ENCODE measurements at regions not wholly inside any gene's neighbourhood (a gene's known extent, or its start where the extent isn't known, plus 50 kb on each side); places are given as distances from the start of the nearest gene placed in this dataset.

GRCh38 chr11:70872299-70872698 lies 380.1 kb downstream of the SHANK2 start:
- Mint-ChIP-seq H3K4me1 (ENCODE audit: low read depth) (no peaks in the 10 kb centered on the region), H3K27me3 (peaks cover 3% of the 10 kb centered on the region), H3K27ac (no peak overlapping the region), H3K4me3 (no peak overlapping the region), H3K36me3 (ENCODE audit: low read depth) (no peaks in the 10 kb centered on the region), H3K9me3 (no peaks in the 10 kb centered on the region)
- intact Hi-C loops (cut with micrococcal nuclease): no loop called here

- intact Hi-C loops (cut with micrococcal nuclease): no loop called here
- Mint-ChIP-seq H3K27ac (no peak overlapping the region), H3K4me3 (no peak overlapping the region), H3K4me1 (ENCODE audit: low read depth) (no peaks in the 10 kb centered on the region), H3K36me3 (ENCODE audit: low read depth) (no peaks in the 10 kb centered on the region), H3K27me3 (peaks cover 3% of the 10 kb centered on the region), H3K9me3 (no peaks in the 10 kb centered on the region)
Measured at GRCh38 chr11:70872955-70873735, 379.2 kb downstream of the SHANK2 start.

- H3K4me1 Mint-ChIP-seq (ENCODE audit: low read depth): no peaks in the 10 kb centered on the region
- H3K36me3 Mint-ChIP-seq (ENCODE audit: low read depth): no peaks in the 10 kb centered on the region
- no peak overlapping the region for H3K4me3 Mint-ChIP-seq
- H3K9me3 Mint-ChIP-seq: no peaks in the 10 kb centered on the region
- no peak overlapping the region for H3K27ac Mint-ChIP-seq
- intact Hi-C loops (cut with micrococcal nuclease): no loop called here
- peaks cover 5% of the 10 kb centered on the region for H3K27me3 Mint-ChIP-seq
Measured at GRCh38 chr11:70873736-70874412, 378.5 kb downstream of the SHANK2 start.

GRCh38 chr11:70876685-70877084 lies 375.7 kb downstream of the SHANK2 start:
- Mint-ChIP-seq H3K4me3 (no peak overlapping the region), H3K27ac (no peak overlapping the region), H3K36me3 (ENCODE audit: low read depth) (no peaks in the 10 kb centered on the region), H3K9me3 (no peaks in the 10 kb centered on the region), H3K4me1 (ENCODE audit: low read depth) (no peaks in the 10 kb centered on the region), H3K27me3 (peaks cover 5% of the 10 kb centered on the region)
- intact Hi-C loops (cut with micrococcal nuclease): no loop called here

GRCh38 chr11:70877151-70877550 lies 375.2 kb downstream of the SHANK2 start:
- no peaks in the 10 kb centered on the region for H3K4me1 Mint-ChIP-seq (ENCODE audit: low read depth)
- H3K27ac Mint-ChIP-seq: no peak overlapping the region
- intact Hi-C loops (cut with micrococcal nuclease): no loop called here
- peaks cover 5% of the 10 kb centered on the region for H3K27me3 Mint-ChIP-seq
- no peaks in the 10 kb centered on the region for H3K9me3 Mint-ChIP-seq
- no peaks in the 10 kb centered on the region for H3K36me3 Mint-ChIP-seq (ENCODE audit: low read depth)
- H3K4me3 Mint-ChIP-seq: no peak overlapping the region

- intact Hi-C loops (cut with micrococcal nuclease): no loop called here
- Mint-ChIP-seq H3K4me3 (no peak overlapping the region), H3K4me1 (ENCODE audit: low read depth) (no peaks in the 10 kb centered on the region), H3K9me3 (no peaks in the 10 kb centered on the region), H3K27me3 (peaks cover 7% of the 10 kb centered on the region), H3K36me3 (ENCODE audit: low read depth) (no peaks in the 10 kb centered on the region), H3K27ac (no peak overlapping the region)
Measured at GRCh38 chr11:70878366-70878765, 374.0 kb downstream of the SHANK2 start.

GRCh38 chr11:70879601-70880285 lies 372.6 kb downstream of the SHANK2 start:
- Mint-ChIP-seq H3K4me1 (ENCODE audit: low read depth) (no peaks in the 10 kb centered on the region), H3K27me3 (peaks cover 7% of the 10 kb centered on the region), H3K36me3 (ENCODE audit: low read depth) (no peaks in the 10 kb centered on the region), H3K4me3 (no peak overlapping the region), H3K27ac (no peak overlapping the region), H3K9me3 (no peaks in the 10 kb centered on the region)
- intact Hi-C loops (cut with micrococcal nuclease): no loop called here

- no peak overlapping the region for H3K27ac Mint-ChIP-seq
- peaks cover 9% of the 10 kb centered on the region for H3K27me3 Mint-ChIP-seq
- H3K4me1 Mint-ChIP-seq (ENCODE audit: low read depth): no peaks in the 10 kb centered on the region
- intact Hi-C loops (cut with micrococcal nuclease): no loop called here
- H3K9me3 Mint-ChIP-seq: no peaks in the 10 kb centered on the region
- H3K4me3 Mint-ChIP-seq: no peak overlapping the region
- H3K36me3 Mint-ChIP-seq (ENCODE audit: low read depth): no peaks in the 10 kb centered on the region
Measured at GRCh38 chr11:70880416-70880815, 372.0 kb downstream of the SHANK2 start.

GRCh38 chr11:70881948-70882715 lies 370.2 kb downstream of the SHANK2 start:
- H3K27me3 Mint-ChIP-seq: peaks cover 11% of the 10 kb centered on the region
- H3K4me1 Mint-ChIP-seq (ENCODE audit: low read depth): no peaks in the 10 kb centered on the region
- intact Hi-C loops (cut with micrococcal nuclease): no loop called here
- H3K27ac Mint-ChIP-seq: no peak overlapping the region
- no peak overlapping the region for H3K4me3 Mint-ChIP-seq
- H3K36me3 Mint-ChIP-seq (ENCODE audit: low read depth): no peaks in the 10 kb centered on the region
- H3K9me3 Mint-ChIP-seq: no peaks in the 10 kb centered on the region

- no peaks in the 10 kb centered on the region for H3K4me1 Mint-ChIP-seq (ENCODE audit: low read depth)
- H3K27me3 Mint-ChIP-seq: peaks cover 11% of the 10 kb centered on the region
- H3K9me3 Mint-ChIP-seq: no peaks in the 10 kb centered on the region
- H3K4me3 Mint-ChIP-seq: no peak overlapping the region
- no peaks in the 10 kb centered on the region for H3K36me3 Mint-ChIP-seq (ENCODE audit: low read depth)
- H3K27ac Mint-ChIP-seq: no peak overlapping the region
- intact Hi-C loops (cut with micrococcal nuclease): no loop called here
Measured at GRCh38 chr11:70882716-70883085, 369.7 kb downstream of the SHANK2 start.

GRCh38 chr11:70883323-70883940 lies 368.9 kb downstream of the SHANK2 start:
- Mint-ChIP-seq H3K27me3 (peaks cover 10% of the 10 kb centered on the region), H3K36me3 (ENCODE audit: low read depth) (no peaks in the 10 kb centered on the region), H3K4me3 (no peak overlapping the region), H3K9me3 (no peaks in the 10 kb centered on the region), H3K4me1 (ENCODE audit: low read depth) (peaks cover 6% of the 10 kb centered on the region), H3K27ac (no peak overlapping the region)
- intact Hi-C loops (cut with micrococcal nuclease): no loop called here

GRCh38 chr11:70883973-70884623 lies 368.3 kb downstream of the SHANK2 start:
- Mint-ChIP-seq H3K4me3 (no peak overlapping the region), H3K27ac (no peak overlapping the region), H3K27me3 (peaks cover 10% of the 10 kb centered on the region), H3K9me3 (no peaks in the 10 kb centered on the region), H3K4me1 (ENCODE audit: low read depth) (peaks cover 6% of the 10 kb centered on the region), H3K36me3 (ENCODE audit: low read depth) (no peaks in the 10 kb centered on the region)
- intact Hi-C loops (cut with micrococcal nuclease): no loop called here
